ENCODE measurements at regions not wholly inside any gene's neighbourhood (a gene's known extent, or its start where the extent isn't known, plus 50 kb on each side); places are given as distances from the start of the nearest gene placed in this dataset.

DNA sequence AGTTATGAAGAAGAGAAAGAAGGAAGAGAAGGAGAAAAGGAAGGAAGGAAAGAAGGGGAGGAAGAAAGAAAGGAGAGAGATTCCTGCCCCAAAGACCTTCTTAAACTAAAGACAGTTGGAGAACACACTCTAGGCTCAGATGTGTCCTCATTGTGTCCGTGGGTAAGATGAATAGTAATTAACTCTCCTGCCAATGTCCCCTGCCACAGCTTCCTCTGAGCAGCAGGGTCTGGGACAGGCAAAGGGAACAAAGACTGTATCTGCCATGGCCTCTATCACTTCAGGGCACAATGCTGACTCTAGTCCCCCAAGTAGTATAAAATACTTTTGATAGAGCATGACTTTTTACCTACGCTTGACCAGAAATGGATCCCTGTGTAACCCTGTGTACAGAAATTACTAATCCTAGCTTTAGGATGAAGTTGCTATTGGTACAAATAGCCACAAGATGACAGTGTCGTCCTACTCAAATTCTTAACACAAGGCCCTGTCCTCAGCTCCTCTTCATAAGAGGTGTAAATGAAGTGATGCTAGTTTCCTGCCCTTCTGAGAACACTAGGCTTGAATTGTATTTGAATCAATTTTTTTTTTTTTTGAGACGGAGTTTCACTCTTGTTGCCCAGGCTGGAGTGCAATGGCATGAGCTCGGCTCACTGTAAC, 186.2 kb upstream of the GPR12 start:
- no peak overlapping the region for H3K9ac ChIP-seq (ENCODE audit: low read depth, low read length)
- H3K27me3 ChIP-seq (ENCODE audit: control insufficient read depth, insufficient read depth, low read length): no peaks in the 10 kb centered on the region
- H3K4me3 ChIP-seq (ENCODE audit: low read depth, low read length): no peak overlapping the region
- no peaks in the 10 kb centered on the region for H3K36me3 ChIP-seq (ENCODE audit: control insufficient read depth, insufficient read depth, low read length)
- no peaks in the 10 kb centered on the region for H3K4me1 ChIP-seq (ENCODE audit: control insufficient read depth, insufficient read depth, low read length)
- H3K9me3 ChIP-seq (ENCODE audit: control insufficient read depth, insufficient read depth, low read length): no peaks in the 10 kb centered on the region

DNA sequence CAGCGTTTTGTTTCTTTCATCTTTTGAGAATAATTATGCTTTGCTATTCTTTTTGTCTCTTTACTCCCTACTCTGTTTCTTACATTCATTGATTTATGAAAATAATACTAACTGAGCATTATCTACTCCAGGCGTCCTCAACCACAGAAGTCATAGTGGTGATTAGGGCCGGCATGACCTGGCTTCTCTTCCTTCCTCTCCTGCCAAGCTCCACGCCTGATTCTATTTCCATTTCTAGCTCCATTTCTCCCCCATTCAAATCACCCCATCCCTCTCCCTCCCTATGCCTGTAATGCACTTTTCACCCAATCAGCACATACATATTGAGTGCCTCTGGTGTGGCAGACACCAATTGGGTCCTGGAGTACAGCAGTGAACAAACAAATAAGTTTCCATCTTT, 183.2 kb upstream of the GPR12 start:
- Histone ChIP-seq H3K9ac (ENCODE audit: low read depth, low read length) (no peak overlapping the region), H3K4me1 (ENCODE audit: control insufficient read depth, insufficient read depth, low read length) (no peaks in the 10 kb centered on the region), H3K27me3 (ENCODE audit: control insufficient read depth, insufficient read depth, low read length) (no peaks in the 10 kb centered on the region), H3K36me3 (ENCODE audit: control insufficient read depth, insufficient read depth, low read length) (no peaks in the 10 kb centered on the region), H3K4me3 (ENCODE audit: low read depth, low read length) (no peak overlapping the region), H3K9me3 (ENCODE audit: control insufficient read depth, insufficient read depth, low read length) (no peaks in the 10 kb centered on the region)

DNA sequence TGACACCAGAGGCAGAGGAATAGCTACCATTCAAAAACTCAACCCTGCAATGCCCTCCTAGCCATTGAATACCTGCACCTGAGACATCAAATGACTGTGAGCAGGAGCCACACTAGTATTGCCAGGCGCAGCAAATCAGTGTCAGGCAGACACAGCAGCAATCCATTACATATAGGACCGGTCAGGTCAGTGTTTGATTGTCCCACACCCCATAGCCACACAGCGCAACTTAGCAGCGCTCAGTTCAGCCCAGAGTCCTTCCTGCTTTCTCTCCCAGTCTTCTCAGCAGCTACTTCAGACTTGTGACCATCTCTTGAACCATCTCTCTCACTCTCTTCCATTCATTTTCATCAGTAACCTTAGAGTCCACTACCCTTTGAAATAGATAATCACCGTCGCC, 181.6 kb upstream of the GPR12 start:
- no peaks in the 10 kb centered on the region for H3K4me1 ChIP-seq (ENCODE audit: control insufficient read depth, insufficient read depth, low read length)
- H3K9ac ChIP-seq (ENCODE audit: low read depth, low read length): no peak overlapping the region
- H3K4me3 ChIP-seq (ENCODE audit: low read depth, low read length): no peak overlapping the region
- no peaks in the 10 kb centered on the region for H3K36me3 ChIP-seq (ENCODE audit: control insufficient read depth, insufficient read depth, low read length)
- H3K9me3 ChIP-seq (ENCODE audit: control insufficient read depth, insufficient read depth, low read length): no peaks in the 10 kb centered on the region
- H3K27me3 ChIP-seq (ENCODE audit: control insufficient read depth, insufficient read depth, low read length): no peaks in the 10 kb centered on the region

DNA sequence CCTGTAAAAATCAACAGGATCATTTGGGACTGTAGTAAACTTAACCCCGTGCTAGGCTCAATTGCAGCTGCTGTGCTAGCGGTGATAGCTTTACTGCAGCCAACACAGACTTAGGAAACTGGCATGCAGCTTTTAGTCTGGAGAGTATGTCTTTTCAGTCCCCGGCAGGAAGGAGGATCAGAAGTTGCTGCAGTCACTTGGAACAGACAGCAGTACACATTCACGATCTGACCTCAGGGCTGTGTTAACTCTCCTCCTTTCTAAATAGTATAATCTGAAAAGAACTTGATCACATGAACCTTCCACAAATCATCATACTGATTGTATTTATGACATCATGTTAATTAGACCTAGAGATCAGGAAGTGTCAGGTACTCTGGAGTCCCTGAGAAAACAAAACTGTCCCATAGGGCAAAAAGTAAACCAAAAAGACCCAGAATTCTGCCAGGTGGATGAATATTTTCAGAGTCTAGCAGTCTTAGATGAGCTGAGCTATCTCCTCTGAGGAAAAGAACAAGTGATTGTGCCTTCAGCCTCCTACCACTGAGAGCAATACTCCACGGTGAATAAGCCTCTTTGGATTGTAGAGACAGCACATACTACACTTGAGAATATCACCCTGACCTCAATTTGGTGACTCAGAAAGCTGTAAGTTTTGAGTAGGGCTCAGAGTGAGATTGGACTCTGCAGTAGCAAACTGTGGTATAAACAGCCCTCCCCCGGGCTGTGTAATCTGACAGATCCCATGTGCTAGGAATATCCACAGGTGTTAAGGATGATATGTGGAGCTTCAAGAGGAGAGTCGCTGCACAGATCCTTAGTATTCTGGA, 181.0 kb upstream of the GPR12 start:
- H3K9me3 ChIP-seq (ENCODE audit: control insufficient read depth, insufficient read depth, low read length): no peaks in the 10 kb centered on the region
- no peak overlapping the region for H3K4me3 ChIP-seq (ENCODE audit: low read depth, low read length)
- H3K9ac ChIP-seq (ENCODE audit: low read depth, low read length): no peak overlapping the region
- no peaks in the 10 kb centered on the region for H3K36me3 ChIP-seq (ENCODE audit: control insufficient read depth, insufficient read depth, low read length)
- H3K27me3 ChIP-seq (ENCODE audit: control insufficient read depth, insufficient read depth, low read length): no peaks in the 10 kb centered on the region
- no peaks in the 10 kb centered on the region for H3K4me1 ChIP-seq (ENCODE audit: control insufficient read depth, insufficient read depth, low read length)

DNA sequence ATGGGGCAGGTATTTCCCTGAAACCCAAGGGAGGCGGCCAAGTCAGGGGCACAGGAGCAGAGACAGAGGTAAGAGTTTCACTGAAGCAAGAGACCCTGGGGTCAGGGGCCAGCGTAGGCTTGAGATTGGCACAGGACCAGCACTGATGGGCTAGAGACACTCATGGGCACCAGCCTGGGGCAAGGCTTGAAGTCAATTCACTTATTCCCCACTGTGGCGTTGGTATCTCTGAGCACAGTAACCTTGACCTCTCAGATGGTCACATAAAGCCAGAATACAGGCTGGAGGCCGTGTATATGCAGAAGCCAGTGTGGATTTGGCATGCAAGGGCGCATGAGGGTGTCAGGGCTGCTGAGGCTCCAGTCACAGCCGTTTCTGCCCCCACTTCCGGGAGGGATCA, 173.5 kb upstream of the GPR12 start:
- no peak overlapping the region for H3K9ac ChIP-seq (ENCODE audit: low read depth, low read length)
- peaks cover 2% of the 10 kb centered on the region for H3K27me3 ChIP-seq (ENCODE audit: control insufficient read depth, insufficient read depth, low read length)
- no peaks in the 10 kb centered on the region for H3K4me1 ChIP-seq (ENCODE audit: control insufficient read depth, insufficient read depth, low read length)
- H3K9me3 ChIP-seq (ENCODE audit: control insufficient read depth, insufficient read depth, low read length): no peaks in the 10 kb centered on the region
- no peak overlapping the region for H3K4me3 ChIP-seq (ENCODE audit: low read depth, low read length)
- H3K36me3 ChIP-seq (ENCODE audit: control insufficient read depth, insufficient read depth, low read length): no peaks in the 10 kb centered on the region

DNA sequence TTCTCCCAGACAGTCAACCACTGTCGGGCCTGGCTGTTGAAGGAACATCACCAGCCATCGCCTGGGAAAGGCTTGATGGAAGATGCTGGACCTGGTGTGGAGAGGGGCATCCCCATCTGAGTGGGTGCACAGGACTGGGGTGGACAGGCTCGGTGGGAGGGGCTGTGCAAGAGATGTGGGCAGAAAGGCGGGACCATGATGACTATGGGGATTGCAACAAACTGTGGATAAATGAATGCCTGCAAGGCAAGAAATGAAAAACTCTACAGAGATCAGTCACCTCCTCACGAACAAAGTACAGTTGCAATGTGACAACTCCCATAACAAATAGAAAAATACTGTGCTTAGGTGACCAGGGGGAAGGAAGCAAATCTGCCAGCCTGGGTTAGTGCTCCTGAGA, 171.9 kb upstream of the GPR12 start:
- no peaks in the 10 kb centered on the region for H3K4me1 ChIP-seq (ENCODE audit: control insufficient read depth, insufficient read depth, low read length)
- H3K4me3 ChIP-seq (ENCODE audit: low read depth, low read length): no peak overlapping the region
- peaks cover 2% of the 10 kb centered on the region for H3K27me3 ChIP-seq (ENCODE audit: control insufficient read depth, insufficient read depth, low read length)
- H3K36me3 ChIP-seq (ENCODE audit: control insufficient read depth, insufficient read depth, low read length): no peaks in the 10 kb centered on the region
- no peaks in the 10 kb centered on the region for H3K9me3 ChIP-seq (ENCODE audit: control insufficient read depth, insufficient read depth, low read length)
- H3K9ac ChIP-seq (ENCODE audit: low read depth, low read length): no peak overlapping the region

DNA sequence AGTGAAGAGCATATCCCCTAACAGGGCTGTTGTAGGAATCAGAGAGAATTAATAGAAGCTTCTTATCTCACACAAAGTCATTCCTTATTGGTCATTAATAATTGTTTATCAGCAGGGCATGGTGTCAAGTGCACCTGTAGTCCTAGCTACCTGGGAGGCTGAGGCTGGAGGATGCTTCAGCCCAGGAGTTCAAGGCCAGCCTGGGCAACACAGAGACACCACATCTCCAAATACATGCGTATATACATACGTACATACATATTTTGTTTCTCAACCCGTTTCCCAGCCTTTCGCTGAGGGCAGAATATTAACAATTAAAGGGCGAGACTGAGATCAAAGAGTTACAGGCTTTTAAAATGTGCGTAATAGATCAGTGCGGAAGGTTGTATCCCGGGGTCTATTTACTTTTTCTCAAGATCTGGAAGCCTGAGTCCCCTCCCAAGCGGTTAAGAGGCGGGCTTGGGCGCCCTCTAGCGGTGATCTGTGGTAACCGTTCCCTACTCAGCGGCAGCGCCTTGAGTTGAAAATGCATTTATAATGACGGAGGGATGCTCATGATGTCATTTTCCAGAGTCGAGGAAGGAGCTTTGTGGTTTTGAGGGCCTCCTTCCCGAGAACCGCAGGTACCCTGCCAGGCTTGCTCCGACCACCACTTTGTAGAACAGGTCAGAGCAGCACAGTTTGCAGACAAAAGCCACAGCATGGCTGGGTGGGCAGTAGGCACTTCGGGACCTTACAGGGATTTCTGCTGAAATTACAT, 169.6 kb upstream of the GPR12 start:
- no peak overlapping the region for H3K9ac ChIP-seq (ENCODE audit: low read depth, low read length)
- no peaks in the 10 kb centered on the region for H3K36me3 ChIP-seq (ENCODE audit: control insufficient read depth, insufficient read depth, low read length)
- H3K9me3 ChIP-seq (ENCODE audit: control insufficient read depth, insufficient read depth, low read length): no peaks in the 10 kb centered on the region
- H3K27me3 ChIP-seq (ENCODE audit: control insufficient read depth, insufficient read depth, low read length): peaks cover 2% of the 10 kb centered on the region
- H3K4me1 ChIP-seq (ENCODE audit: control insufficient read depth, insufficient read depth, low read length): no peaks in the 10 kb centered on the region
- peak overlapping the region; percentile 42 for H3K4me3 ChIP-seq (ENCODE audit: low read depth, low read length)

DNA sequence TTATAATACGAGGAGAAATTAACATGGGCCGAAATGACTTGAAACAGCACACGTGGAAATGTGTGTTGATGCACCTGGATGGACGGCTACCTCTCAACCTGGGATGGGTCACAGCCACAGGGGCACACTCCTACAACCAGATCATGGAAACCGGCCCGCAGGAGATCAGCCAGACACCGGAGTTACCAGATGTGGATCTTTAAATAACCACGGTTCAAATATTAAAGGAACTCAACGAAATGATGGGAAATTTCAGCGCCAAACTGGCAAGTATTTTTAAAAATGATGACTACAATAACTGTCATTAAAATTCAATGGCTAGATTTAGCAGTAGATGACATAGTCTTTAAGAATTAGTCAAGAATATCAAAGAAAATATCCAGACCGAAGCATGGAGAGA, 166.9 kb upstream of the GPR12 start:
- Histone ChIP-seq H3K4me1 (ENCODE audit: control insufficient read depth, insufficient read depth, low read length) (no peaks in the 10 kb centered on the region), H3K9ac (ENCODE audit: low read depth, low read length) (no peak overlapping the region), H3K9me3 (ENCODE audit: control insufficient read depth, insufficient read depth, low read length) (no peaks in the 10 kb centered on the region), H3K36me3 (ENCODE audit: control insufficient read depth, insufficient read depth, low read length) (no peaks in the 10 kb centered on the region), H3K27me3 (ENCODE audit: control insufficient read depth, insufficient read depth, low read length) (peaks cover 2% of the 10 kb centered on the region), H3K4me3 (ENCODE audit: low read depth, low read length) (no peak overlapping the region)

DNA sequence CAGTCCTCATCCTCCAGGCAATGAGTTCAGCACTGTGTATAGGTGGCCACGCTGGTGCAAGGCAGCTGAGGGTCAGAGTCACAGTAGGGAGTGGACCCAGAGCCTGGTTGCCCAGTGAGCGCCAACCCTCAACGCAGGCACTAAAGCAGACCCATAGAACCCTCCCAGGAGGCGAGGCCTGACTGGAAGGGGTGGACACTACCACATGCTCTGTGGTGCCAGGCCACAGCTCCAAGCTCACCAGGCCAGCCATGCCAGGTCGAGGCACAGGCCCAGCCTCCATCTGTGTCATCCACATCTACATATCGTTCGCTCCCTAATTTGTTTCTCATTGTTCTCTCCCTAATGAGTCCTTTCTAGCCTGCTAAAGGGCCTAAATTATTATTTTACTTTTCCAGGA, 165.8 kb upstream of the GPR12 start:
- Histone ChIP-seq H3K9me3 (ENCODE audit: control insufficient read depth, insufficient read depth, low read length) (no peaks in the 10 kb centered on the region), H3K9ac (ENCODE audit: low read depth, low read length) (no peak overlapping the region), H3K36me3 (ENCODE audit: control insufficient read depth, insufficient read depth, low read length) (no peaks in the 10 kb centered on the region), H3K4me3 (ENCODE audit: low read depth, low read length) (no peak overlapping the region), H3K27me3 (ENCODE audit: control insufficient read depth, insufficient read depth, low read length) (peaks cover 2% of the 10 kb centered on the region), H3K4me1 (ENCODE audit: control insufficient read depth, insufficient read depth, low read length) (no peaks in the 10 kb centered on the region)

DNA sequence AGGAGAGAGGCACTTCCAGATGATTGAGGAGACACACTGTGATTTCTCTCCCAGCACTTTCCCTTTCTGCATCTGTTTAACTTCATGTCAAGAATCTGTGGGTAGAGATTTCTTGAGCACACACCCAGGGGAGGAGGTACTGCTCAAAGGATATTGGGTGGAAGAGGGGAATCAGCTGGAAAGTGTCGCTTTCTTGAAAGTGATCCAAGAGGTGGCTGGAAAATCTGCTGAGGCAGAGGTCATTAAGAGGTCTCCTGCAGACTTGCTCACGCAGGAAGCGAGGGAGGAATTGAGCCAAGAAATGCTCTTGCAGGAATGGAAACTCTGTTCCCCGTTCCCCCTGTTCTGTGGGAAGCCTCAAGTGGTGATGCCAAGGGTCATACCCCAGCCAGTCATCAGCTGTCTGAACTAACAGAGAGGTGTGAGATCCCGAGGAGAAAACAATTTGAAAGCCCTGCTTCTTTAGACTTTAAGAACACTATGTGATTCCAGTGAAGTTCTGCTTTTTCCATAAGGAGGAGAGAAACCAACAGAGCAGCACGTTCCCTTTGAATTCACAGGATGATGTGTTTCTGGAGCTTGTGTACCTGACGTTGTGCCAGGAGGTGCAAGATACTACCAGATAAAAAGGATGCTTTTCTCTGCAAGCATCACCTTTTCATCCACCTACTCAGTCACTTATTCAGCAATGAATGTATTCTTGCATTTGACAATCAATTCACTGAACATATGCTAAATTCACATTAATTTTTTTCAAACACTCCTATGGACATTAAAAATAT, 163.4 kb upstream of the GPR12 start:
- Histone ChIP-seq H3K4me1 (ENCODE audit: control insufficient read depth, insufficient read depth, low read length) (no peaks in the 10 kb centered on the region), H3K27me3 (ENCODE audit: control insufficient read depth, insufficient read depth, low read length) (no peaks in the 10 kb centered on the region), H3K4me3 (ENCODE audit: low read depth, low read length) (no peak overlapping the region), H3K9ac (ENCODE audit: low read depth, low read length) (no peak overlapping the region), H3K36me3 (ENCODE audit: control insufficient read depth, insufficient read depth, low read length) (no peaks in the 10 kb centered on the region), H3K9me3 (ENCODE audit: control insufficient read depth, insufficient read depth, low read length) (no peaks in the 10 kb centered on the region)

DNA sequence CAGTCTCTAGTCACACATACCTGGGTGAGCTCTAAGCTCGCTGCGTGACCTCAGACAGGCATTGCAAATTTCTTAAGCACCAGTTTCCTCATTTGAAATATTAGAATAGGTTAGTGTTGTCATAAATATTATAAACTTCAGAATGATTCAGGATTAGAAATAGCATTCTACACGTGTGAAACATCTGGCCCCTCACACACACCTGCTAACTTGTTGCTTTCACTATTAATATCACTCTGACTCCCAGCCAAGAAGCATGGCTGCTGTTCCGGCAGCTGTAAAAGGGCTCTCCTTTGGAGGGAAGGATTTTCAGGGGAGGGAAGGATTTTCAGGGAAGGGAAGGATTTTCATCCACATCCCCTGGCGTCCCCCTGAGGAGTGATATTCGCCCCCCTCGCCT, 161.3 kb upstream of the GPR12 start:
- Histone ChIP-seq H3K4me1 (ENCODE audit: control insufficient read depth, insufficient read depth, low read length) (no peaks in the 10 kb centered on the region), H3K4me3 (ENCODE audit: low read depth, low read length) (no peak overlapping the region), H3K36me3 (ENCODE audit: control insufficient read depth, insufficient read depth, low read length) (no peaks in the 10 kb centered on the region), H3K9me3 (ENCODE audit: control insufficient read depth, insufficient read depth, low read length) (no peaks in the 10 kb centered on the region), H3K27me3 (ENCODE audit: control insufficient read depth, insufficient read depth, low read length) (no peaks in the 10 kb centered on the region), H3K9ac (ENCODE audit: low read depth, low read length) (no peak overlapping the region)

All from iPS-15b (cell line).